Ovary (tissue), 3 donors: ENCODE measurements at regions not wholly inside any gene's neighbourhood (a gene's known extent, or its start where the extent isn't known, plus 50 kb on each side); places are given as distances from the start of the nearest gene placed in this dataset.

ENCODE experiments used
- CTCF ChIP-seq, 3 donors: fragments of 450-650 bp in 2 of 3; fragments of 200-600 bp in 1 of 3; IDR thresholded peaks; one replicate each; pipeline versions ENCODE4 v1.5.1 to v1.8.0; 2016 to 2022; ENCODE audit warnings: antibody characterized with exemption in 3 of 3, mild to moderate bottlenecking in 1 of 3
- EP300 ChIP-seq: sonication (generic); formaldehyde crosslinking; IDR thresholded peaks from one replicate; pipeline ENCODE4 v1.6.1; 2017; ENCODE audit warnings: antibody characterized with exemption
- POLR2A ChIP-seq: fragments of 450-650 bp; IDR thresholded peaks from one replicate; pipeline ENCODE4 v1.6.1; 2017; ENCODE audit warnings: antibody characterized with exemption, mild to moderate bottlenecking, moderate library complexity
- donor health status: DM: no; HTN: no; CAD: no.

DNA sequence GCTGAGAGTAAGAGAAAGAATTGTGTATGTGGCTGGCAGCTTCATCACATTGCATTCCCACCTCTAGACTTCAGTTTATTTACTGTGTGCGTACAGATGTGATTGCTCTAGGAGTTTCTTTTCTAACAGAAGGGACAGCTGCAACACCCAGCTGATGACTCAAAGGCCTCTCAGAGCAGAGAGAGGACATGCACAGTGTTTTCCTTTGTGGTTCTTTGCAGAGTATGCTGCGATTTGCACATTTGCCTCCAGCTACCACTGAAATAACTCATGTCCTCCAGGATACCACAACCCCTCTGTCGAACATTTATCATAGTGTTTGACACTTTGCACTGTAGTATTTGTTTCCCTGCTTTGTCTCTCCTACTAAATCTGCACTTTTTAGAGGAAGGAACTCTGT, 294.1 kb downstream of the STIM2 start:
- TF ChIP-seq CTCF (IDR thresholded peaks at IDR 0.05) (no peak), POLR2A (no peak), EP300 (no peak)
